HT-29 (cell line): ENCODE measurements at regions not wholly inside any gene's neighbourhood (a gene's known extent, or its start where the extent isn't known, plus 50 kb on each side); places are given as distances from the start of the nearest gene placed in this dataset.
"Not testable (repeated sequence)": the region's sequence is repeated elsewhere in the genome, so short reads cannot be mapped to it uniquely, and the experiment has no call there.

ENCODE experiments used
- DNase-seq: peaks from one replicate; pipeline ENCODE4 v3.0.0-alpha.2; 2015; ENCODE audit warnings: low spot score

DNA sequence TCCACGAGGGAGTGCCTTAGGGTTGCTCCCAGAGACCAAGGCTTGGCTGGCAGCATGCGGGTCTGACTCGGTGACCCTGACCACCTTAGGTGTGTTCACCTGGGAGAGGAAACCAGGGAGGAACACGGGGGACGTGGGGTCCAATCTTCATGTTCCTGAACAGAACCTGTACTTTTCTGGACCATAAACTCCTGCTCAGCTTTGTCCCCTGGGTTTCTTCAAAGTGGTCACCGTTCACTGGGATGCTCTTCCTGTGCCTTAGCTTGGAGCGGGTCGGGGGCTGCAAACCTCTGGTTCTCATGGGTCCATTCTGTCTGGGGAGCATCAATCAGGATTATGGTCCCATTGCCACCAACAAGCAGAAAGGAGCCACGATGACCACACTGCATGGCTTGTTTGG lies 333.5 kb downstream of the QKI start:
- DNase-seq = no peak

DNA sequence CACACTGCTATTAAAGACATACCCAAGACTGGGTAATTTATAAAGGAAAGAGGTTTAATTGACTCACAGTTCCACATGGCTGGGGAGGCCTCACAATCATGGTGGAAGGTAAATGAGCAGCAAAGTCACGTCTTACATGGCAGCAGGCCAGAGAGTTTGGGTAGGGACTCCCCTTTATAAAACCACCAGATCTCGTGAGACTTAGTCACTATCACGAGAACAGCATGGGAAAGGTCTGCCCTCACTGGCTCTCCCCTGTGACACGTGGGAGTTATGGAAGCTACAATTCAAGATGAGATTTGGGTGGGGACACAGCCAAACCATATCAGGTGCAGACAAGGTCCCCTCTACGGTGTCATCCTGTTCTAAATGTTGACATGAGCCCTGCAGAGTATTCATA lies 332.5 kb downstream of the QKI start:
- not testable (repeated sequence) for DNase-seq

DNA sequence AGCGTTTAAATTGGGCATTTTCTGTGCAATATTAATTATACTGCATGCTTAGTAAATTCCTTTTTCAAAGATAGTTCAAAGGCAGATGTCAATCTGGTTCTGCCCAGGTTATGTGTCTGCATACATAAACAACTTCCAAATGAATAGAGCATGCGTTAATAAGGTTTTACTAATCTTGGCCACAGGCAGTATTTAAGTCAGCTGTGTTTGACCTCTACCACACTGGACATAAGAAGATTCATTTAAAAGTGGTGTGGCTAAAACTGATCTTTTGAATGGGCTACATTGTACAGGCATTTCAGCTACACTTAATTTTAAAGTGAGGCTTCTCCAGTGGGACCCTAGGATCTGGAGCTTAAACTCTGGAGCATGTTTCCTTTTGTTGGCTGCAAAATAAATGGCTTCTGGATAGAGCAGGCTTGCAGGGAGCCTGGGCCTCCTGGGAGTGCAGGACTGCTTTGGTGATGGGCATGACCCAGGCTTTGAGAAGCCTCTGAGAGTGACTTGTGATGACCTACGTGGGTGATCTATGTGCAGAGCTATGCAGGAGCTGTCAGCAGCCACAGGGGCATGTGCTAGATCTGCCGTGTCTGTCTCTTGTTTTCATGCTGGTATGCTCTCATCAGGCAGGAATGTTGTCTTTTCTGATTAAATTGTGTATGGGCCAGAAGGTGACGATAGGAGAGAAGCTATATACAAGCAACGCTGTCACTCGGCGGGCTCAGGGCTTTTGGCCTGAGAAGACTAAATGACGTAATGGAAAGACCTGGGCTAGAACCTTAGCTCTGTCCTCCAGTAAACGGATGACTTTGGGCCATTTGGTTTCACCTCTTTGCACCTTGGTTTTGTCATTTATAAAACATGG lies 331.2 kb downstream of the QKI start:
- DNase-seq = no peak

DNA sequence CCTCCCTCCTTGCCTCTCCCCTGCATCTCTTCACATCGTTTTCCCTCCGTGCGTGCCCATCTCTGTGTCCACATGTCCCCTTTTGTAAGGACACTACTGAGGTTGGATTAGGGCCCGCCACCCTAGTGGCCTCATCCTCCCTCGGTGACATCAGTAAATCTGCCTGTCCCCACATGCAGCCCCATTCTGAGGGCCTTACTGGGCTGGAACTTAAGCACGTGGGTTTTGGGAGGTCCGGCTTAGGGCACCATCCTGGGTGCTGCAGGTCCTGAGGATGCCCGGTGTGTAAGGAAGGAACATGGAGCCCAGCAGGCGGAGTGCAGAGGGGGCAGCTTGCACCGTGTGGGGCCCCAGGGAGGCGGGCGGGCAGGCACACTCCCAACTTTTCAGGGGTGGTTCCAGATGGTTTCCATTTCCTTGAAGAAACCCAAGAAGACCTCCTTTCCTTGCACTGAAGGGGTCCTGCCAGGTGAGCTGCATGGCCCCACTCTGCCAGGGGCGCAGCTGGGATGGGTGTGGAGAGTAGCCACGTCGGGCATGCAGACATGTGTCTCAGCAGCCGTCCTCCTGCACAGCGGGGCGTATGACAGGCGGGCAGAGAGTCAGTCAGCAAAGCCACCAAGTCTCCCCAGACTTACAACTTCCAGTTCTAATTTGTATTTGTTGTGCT lies 329.9 kb downstream of the QKI start:
- no peak for DNase-seq

DNA sequence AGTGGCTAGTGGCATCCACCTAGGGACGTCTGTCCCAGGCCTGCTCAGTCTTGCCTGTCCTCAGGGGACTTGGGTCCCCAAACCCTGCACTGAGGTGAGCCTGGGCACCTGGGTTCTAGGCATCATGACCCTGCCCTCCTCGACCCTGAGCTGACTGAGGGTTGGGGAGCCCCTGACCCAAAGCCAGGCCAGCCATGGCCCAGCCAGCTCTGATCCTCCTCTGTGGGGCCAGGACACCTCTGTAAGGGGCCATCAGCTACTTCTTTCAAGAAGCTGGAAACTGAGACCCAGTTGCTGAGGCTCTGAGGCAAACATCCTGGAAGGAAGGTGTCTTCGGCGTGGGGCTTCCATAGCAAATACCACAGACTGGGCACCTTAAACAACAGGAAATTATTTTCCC lies 329.3 kb downstream of the QKI start:
- DNase-seq = no peak

DNA sequence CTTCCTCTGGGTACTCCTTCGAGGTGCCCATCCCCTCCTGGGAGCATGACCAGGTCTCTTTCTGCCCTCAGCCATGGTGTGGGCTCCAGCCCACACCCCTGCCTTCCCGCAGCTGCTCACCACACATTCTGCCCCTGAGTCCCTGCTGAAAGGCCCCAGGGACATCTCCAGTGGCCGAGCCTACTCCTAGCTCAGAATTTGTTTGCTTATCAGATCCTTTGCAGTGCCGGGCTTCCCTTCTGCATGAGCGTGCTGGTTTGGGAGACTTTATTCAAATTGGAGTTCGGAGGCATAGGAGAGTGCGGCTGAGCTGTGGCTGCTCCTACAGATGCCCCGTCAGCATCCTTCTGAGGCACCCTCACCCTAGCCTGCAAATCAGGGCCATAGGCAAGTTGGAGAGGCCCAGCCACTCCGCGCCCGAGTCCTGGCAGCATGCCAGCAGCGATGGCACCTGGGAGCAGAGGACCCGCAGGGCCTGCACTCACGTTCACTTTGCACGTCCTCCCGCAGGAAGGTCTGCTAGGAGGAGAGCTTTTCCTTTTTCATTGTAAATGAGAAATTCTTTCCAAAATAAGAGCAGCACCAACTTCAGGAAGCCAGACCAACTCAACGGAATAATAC lies 327.3 kb downstream of the QKI start:
- DNase-seq = no peak

DNA sequence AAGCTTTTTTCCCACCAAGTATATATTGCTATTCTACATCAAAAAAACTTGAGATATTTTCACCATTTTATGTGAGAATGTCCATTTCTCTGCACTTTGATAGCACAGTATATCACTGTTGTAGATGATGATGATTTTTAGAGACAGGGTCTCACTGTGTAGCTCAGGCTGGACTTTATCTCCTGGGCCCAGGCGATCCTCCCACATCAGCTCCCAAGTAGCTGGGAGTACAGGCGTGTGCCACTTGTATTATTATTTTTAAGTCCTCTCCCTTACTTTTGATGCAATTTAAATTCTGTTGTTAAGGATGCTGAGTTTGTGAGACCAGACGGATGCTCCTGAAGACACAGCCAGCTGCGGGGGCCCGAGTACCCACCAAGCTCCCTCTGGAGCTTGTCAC lies 326.8 kb downstream of the QKI start:
- no peak for DNase-seq

DNA sequence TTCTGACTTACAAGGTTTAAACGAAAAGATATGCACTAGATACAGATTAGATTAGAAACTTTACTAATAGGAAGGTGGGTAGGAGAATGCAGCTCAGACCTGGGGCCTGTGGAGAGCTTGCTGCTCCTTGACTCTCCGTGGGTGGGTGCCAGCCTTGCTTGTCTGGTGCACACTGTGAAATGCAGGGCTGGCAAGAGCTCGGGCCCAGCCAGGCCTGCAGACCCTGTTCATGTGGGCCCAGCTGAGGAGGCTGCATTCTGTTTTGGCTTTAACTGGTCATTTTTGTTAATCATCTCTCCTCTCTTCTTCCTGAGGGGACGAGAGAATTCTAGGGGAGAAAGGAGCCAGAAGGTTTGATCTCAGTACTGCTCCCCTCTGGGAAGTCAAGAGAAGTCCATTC lies 325.4 kb downstream of the QKI start:
- no peak for DNase-seq

DNA sequence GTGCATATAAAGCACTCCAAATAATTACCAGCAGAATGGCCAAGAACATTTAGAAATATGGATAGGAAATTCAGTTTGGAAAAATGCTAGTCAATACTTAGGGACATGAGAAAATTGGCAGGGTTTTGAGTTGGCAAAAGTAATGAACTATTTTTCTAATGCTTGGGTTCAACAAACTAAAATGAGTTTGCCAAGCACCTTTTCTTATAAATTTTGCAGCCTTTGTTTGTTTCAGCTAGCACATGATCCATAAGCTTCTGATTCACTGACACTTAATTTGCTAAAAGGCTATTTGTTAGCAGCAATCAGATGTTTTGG lies 324.8 kb downstream of the QKI start:
- no peak for DNase-seq

DNA sequence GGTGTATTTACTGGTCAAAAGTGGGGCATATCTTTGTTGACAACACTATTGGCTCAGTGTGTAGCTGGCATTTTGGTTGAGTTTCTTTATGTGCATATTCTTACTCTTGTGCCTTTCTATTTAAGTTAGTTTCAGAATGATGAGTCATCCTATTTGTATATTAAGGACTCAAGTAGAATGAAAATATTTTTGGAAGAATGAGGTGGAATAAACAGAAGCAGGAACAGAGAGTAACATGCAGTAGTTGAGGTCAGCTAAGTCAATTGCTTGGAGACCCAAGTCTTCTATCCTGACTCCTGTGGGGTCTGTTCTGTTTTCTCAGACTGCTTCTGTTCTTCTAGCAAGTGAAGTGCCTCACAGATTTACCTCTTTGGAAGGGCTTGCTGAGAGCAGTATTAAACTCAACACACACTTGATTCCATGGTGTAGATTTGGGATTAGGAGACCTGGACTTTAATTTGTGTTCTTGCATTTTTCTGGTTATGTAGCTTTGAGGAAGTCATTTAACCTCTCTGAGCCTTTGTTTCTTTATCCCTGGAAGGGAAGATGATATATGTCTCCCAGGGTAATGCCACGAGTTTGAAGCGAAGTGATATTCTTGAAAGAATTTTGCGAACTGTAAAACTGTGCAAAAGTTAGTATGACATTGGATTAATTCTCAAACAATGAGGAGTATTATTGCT lies 324.3 kb downstream of the QKI start:
- no peak for DNase-seq

DNA sequence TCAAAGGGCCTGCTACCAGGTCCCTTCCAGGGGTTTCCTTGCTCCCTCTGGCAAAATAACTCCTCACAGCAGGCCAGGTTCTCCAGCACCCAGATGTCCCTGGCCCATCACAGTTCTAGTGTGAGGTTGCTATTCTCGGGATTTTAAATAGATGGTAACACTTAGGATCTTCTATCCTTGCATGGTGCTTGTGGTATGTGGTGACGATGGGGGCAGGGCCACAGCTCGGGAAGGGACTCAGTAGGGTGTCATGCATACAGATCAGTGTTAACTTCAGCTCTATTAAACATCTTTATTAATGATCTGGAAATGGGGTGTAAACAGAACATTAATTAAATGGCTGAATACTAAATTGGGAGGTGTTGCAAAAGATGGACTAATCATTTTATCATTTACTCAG lies 323.8 kb downstream of the QKI start:
- DNase-seq = no peak

DNA sequence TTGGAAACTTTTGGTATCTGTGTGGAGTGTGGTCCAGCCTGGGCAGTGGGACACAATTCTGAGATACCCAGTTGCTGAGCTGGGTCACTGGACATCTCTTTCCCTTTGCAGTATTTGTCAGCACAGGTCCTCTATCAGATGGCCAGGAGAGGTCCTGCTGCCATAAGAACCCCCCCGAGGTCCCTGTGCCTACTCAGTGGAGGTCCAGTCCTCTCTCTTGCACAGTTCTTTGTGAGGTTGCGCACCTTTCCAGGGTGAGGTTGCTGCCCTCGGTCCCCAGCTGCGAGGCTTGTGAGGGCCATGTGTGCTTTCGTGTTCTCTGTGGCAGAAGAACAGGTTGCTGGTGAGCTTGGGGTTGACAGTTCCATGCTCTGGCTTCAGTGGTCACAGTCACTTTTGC lies 320.6 kb downstream of the QKI start:
- DNase-seq = no peak

DNA sequence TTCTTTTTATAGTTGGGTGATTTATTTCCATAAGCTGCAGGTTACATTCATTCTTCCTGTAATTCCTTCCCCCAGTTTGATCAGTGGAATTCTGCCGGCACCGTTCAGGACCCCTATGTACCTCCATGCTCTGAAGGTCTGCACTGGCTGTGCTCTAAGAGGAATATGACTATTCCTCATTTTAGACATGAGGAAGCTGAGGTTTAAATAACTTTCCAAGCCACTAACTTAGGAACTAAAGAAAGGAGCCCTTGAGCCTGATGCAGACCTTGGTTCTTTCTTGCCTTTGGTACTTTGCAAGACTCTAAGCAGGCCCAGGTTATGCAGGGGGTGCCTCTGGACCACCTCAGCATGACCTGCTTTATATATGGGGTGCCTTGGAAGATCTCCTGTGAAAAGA lies 318.5 kb downstream of the QKI start:
- DNase-seq = no peak

DNA sequence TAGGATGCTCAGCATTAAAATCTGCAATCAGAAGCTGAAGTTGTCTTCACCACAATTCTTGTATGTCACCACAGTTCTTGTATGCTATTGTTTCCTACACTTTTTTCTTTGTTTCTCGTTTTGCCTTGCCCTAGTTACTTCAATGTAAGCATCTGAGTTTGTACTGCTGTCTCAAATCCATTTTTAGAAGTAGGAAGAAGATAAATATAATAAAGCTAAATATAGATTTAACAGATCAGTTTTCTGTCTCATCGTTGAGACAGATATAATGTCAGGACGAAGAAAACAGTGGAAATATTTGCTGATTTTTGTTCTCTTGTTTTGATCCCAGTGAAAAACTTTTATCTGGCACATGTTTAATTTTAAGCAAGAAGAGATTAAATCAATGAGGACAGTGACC lies 318.0 kb downstream of the QKI start:
- DNase-seq = no peak

DNA sequence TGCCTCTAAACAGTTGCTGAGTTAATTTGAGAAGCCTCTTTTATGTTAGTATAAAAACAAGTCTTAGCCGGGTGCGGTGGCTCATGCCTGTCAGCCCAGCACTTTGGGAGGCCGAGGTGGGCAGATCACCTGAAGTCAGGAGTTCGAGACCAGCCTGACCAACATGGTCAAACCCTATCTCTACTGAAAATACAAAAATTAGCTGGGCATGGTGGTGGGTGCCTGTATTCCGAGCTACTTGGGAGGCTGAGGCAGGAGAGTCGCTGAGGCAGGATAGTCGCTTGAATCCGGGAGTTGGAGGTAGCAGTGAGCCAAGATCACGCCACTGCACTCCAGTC lies 317.5 kb downstream of the QKI start:
- not testable (repeated sequence) for DNase-seq

DNA sequence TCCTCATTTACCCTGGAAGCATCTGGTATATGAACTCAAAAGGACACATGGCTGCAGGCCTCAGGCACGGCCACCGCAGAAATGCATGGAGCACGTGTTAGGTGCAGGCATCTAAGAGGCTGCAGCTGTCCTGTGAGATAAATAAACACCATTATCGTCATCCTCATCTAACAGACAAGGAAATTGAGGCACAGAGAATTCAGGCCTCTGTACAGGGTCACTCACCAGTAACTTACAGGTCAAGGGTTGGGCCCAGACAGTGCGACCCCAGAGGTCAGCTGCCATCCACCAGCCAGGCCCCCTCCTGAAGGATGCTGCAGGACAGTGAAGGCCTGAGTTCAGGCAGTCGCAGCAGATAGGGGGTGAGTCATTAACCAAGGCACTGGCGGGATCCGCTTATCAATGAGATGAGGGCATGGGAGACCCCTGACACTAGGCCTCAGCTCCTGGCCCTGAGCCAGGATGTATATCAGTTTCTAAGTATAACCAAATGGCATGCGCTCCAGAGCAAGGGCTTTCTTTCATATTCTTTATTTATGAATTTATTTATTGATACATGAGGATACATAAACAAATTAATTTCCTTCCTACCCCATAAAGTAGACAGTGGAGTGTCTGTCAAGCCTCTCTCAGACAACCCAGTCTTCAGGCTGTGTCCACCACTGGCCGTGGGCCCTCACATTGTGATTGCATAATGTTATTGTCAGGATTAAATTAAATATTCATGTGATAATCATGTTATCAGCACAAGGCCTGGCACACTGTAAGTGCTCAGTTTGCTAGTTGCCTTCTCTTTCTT lies 316.9 kb downstream of the QKI start:
- DNase-seq = no peak

DNA sequence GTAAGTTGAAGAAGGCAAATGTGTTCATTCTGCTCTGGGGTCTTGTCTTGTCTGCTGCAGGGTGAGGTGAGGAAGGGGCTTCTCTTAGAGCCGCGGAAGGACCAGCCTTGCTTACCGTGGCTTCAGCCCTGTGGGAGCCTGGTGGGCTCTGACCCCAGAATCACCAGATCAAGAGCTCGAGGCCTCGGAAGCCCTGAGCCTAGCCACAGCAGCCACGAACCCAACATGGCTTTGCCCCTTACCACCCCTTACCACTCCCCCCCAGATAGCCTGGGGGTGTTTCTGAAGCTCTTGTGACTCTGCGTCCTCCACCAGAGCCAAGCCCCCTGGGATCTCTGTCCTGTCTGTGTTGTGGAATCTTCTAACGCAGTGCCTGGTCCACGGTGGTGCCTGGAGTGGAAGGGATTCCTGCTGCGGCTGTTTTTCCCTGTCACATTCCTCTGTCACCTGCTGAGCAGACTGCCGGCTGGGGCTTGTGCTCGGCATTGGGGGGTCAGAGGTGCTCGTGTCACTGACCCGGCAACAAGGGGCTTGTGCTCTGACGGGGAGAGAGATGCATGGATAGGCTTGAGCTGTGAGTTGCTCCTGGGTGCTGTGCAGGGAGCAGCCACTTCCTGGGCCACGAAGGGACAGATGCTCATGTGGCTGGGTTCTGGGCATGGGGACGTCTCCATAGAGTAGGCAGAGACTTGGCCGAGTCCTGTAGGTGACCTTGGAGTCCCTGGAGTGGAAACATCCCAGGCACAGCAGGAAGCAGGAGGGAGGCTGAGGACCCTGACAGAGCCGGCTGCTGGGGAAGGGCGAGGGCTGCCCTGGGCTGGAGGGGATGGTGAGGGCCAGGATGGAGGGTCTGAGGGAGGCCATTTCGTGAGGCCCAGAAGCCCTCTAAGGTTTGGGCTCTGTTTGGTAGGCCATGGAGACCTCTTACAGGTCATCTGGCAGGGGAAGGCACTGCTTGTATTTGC lies 316.0 kb downstream of the QKI start:
- DNase-seq = no peak

DNA sequence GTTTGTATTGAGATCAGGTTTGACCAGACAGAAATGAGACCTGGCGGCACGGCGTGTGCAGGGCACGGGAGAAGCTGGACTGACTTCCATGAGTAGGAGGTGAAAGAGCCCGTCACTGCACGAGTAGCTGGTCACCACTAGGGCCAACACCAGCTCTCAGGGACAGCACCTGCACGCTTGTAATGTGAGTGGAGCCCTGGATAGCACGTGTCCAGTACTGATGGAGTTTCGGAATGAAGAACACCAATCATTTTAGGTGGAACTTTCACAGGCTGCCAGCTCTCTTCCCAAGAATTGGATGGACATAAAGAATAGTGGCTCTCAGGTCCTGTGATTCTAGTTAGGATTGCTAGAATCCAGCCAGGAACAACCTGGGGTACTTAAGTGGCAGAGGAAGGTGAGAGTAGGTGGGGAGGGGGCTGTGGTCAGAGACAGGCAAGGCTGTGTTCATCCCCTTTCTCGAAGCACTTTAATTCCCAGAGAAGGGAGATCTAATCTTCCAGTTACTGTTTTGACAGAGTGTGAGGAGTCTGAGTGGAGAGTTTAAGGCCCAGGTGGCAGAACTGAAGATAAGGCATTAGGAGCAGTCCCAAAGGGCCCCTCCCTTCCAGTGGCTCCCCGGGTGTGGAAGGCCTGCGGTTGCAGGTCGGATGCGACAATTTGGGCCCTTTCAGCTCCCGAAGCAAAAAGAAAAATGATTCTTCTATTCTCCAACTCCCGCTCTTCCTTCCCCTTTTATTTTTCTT lies 314.8 kb downstream of the QKI start:
- no peak for DNase-seq

DNA sequence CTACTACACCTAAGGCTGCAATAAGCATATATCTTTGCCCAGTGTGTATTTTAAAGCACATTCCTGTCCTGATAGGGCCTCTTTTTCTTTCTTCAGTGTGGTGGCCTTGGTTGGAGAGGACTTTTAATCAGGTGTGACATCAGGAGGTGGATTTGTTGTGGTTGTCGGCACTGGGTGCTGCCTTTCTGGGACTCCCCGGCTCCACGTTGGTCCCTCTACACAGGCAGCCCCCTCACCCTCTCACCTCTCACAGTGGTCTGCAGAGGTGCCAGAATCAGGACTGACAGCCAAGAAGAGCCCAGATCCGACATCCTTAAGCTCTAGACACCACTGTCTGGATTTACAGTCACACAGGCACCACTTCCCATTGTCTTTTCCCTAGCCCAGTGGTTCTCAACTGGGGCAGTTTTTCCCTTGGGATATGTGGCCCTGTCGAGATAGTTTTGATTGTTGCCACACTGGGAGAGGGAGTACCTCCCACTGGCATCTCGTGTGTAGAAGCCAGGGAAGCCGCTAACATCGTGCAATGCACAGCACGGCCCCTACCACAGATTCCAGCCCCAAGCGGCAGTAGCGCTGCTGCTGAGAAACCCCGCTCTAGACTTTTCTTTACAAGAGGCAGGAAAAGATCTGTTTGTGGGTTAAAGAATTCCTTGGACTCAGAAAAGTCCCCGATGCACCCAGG lies 314.1 kb downstream of the QKI start:
- DNase-seq = no peak
